ENCODE measurements at regions not wholly inside any gene's neighbourhood (a gene's known extent, or its start where the extent isn't known, plus 50 kb on each side); places are given as distances from the start of the nearest gene placed in this dataset.

- TF ChIP-seq ZNF671 (CRISPR knock-in tag; IDR thresholded peaks at IDR 0.05) (no peak), JAZF1 (CRISPR knock-in tag; IDR thresholded peaks at IDR 0.05) (no peak), NR1H2 (CRISPR knock-in tag; IDR thresholded peaks at IDR 0.05) (no peak), ZSCAN18 (CRISPR knock-in tag; IDR thresholded peaks at IDR 0.05) (no peak), OVOL2 (CRISPR knock-in tag; IDR thresholded peaks at IDR 0.05; ENCODE audit: borderline replicate concordance) (no peak), FOXP1 (CRISPR knock-in tag; IDR thresholded peaks at IDR 0.05; ENCODE audit: borderline replicate concordance) (no peak), EMX1 (CRISPR knock-in tag; IDR thresholded peaks at IDR 0.05) (no peak), E2F5 (CRISPR knock-in tag; IDR thresholded peaks at IDR 0.05) (no peak), NR2C2 (CRISPR knock-in tag; IDR thresholded peaks at IDR 0.05) (no peak), ERG (CRISPR knock-in tag; IDR thresholded peaks at IDR 0.05) (no peak)
Measured at GRCh38 chr9:109875495-109876129, 95.6 kb downstream of the PALM2AKAP2 start (continued).

GRCh38 chr9:109880276-109881169 is 100.5 kb downstream of the PALM2AKAP2 start:
- Mint-ChIP-seq H3K27ac (0 out of 2 replicates have a peak overlapping the region, but pooled peaks have one; percentile 38), H3K36me3 (no peaks in the 10 kb centered on the region), H3K9me3 (no peaks in the 10 kb centered on the region), H3K27me3 (ENCODE audit: low read depth) (no peaks in the 10 kb centered on the region), H3K4me1 (peaks cover 8% of the 10 kb centered on the region), H3K4me3 (no peak overlapping the region)
- ChIA-PET CTCF (interaction anchor here (1.1 to 1.5 kb wide), 4 partner anchors 21 to 338 kb away, joined by 3 to 4 read pairs (median 4); no protein-coding TSS in a partner anchor), POLR2A (no interaction called here)
- DNase-seq (ENCODE audit: low spot score): peak; percentile 56
- peak; percentile 97 for ATAC-seq
- TF ChIP-seq GABPB1 (CRISPR knock-in tag; IDR thresholded peaks at IDR 0.05): no peak
- TF ChIP-seq CTCF (IDR thresholded peaks at IDR 0.05): peak; percentile 82
- TF ChIP-seq OVOL2 (CRISPR knock-in tag; IDR thresholded peaks at IDR 0.05; ENCODE audit: borderline replicate concordance): no peak
- no peak for TF ChIP-seq ZNF532 (CRISPR knock-in tag; IDR thresholded peaks at IDR 0.05; ENCODE audit: borderline replicate concordance)
- no peak for TF ChIP-seq ZNF281 (CRISPR knock-in tag; IDR thresholded peaks at IDR 0.05)
- no peak for TF ChIP-seq HMGA2 (CRISPR knock-in tag; IDR thresholded peaks at IDR 0.05)
- TF ChIP-seq ZBTB43 (CRISPR knock-in tag; IDR thresholded peaks at IDR 0.05): no peak
- TF ChIP-seq ZNF138 (CRISPR knock-in tag; conservative IDR thresholded peaks at IDR 0.05): no peak

Data from WTC11 (cell line).